ENCODE measurements at regions not wholly inside any gene's neighbourhood (a gene's known extent, or its start where the extent isn't known, plus 50 kb on each side); places are given as distances from the start of the nearest gene placed in this dataset.

DNA sequence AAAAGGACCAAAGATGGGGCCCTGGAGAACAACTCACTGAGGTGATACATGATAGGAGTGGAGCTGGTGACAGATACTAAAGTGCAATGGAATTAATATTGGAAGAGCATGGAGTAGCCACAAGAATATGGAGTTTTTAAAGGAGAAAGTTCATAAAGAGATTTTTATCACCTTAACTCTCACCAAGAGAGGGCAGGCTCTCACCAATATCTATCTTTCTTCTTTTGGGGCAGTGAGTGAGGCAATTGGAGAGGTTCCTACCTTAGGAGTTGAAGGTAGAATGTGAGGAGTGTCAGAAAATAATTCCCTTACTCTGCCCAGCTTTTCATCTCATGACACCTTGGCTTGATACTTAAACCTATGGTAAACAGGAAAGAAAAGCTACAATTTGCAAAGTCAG lies 233.7 kb upstream of the CWC22 start:
- peak; percentile 71 for TF ChIP-seq CTCF (conservative IDR thresholded peaks at IDR 0.05; ENCODE audit: low read depth, low read length)
- TF ChIP-seq EZH2phosphoT487 (IDR thresholded peaks at IDR 0.05; ENCODE audit: borderline replicate concordance, low read length): no peak
